Common myeloid progenitor, CD34-positive (primary cell): ENCODE measurements at regions not wholly inside any gene's neighbourhood (a gene's known extent, or its start where the extent isn't known, plus 50 kb on each side); places are given as distances from the start of the nearest gene placed in this dataset.

ENCODE experiments used
- CTCF ChIA-PET: fragments of 350-600 bp; sonication (Branson Sonifier 250); formaldehyde crosslinking; loops from one replicate; lab custom pipeline; 2021; ENCODE audit warnings: antibody characterized with exemption; lab: Charles Lee
- POLR2A ChIA-PET: fragments of 350-600 bp; sonication (Branson Sonifier 250); formaldehyde crosslinking; loops from one replicate; lab custom pipeline; 2021; ENCODE audit warnings: antibody characterized with exemption; lab: Charles Lee
- DNase-seq, 3 donors: peaks; one replicate each; pipeline versions ENCODE4 v3.0.0 to v3.0.0-alpha.2; 2013
- H3K27ac ChIP-seq, 2 experiments: 1 replicate in 1 of 2; 2 replicates in 1 of 2; pipeline ENCODE4 v1.7.0; 2013; ENCODE audit warnings: inconsistent platforms in 2 of 2, low read length in 2 of 2, mild to moderate bottlenecking in 2 of 2, low read depth in 1 of 2, moderate library complexity in 1 of 2; ENCODE audit not compliant: severe bottlenecking in 2 of 2, insufficient read depth in 1 of 2, poor library complexity in 1 of 2
- H3K27me3 ChIP-seq, 5 experiments: replicated peaks in 2 of 5; 1 replicate in 3 of 5; 2 replicates in 2 of 5; pipeline versions ENCODE4 v1.6.1 to v1.7.0; 2013; ENCODE audit warnings: low read length in 4 of 5, mild to moderate bottlenecking in 2 of 5, moderate library complexity in 2 of 5, inconsistent platforms in 1 of 5; ENCODE audit not compliant: insufficient read depth in 5 of 5, control insufficient read depth in 4 of 5
- H3K36me3 ChIP-seq, 4 experiments: 1 replicate in 2 of 4; 2 replicates in 2 of 4; pipeline versions ENCODE4 v1.6.1 to v1.7.0; 2013; ENCODE audit warnings: low read length in 3 of 4, control low read depth in 1 of 4, mild to moderate bottlenecking in 1 of 4; ENCODE audit not compliant: control insufficient read depth in 4 of 4, insufficient read depth in 4 of 4
- H3K4me1 ChIP-seq, 4 experiments: 1 replicate in 3 of 4; 2 replicates in 1 of 4; pipeline versions ENCODE4 v1.6.1 to v1.7.1; 2013; ENCODE audit warnings: low read length in 3 of 4, mild to moderate bottlenecking in 3 of 4, control low read depth in 1 of 4, inconsistent platforms in 1 of 4, moderate library complexity in 1 of 4; ENCODE audit not compliant: control insufficient read depth in 4 of 4, insufficient read depth in 4 of 4; ENCODE audit errors: control extremely low read depth in 1 of 4
- H3K4me3 ChIP-seq, 7 experiments: 1 replicate in 4 of 7; 2 replicates in 3 of 7; pipeline versions ENCODE4 v1.5.1 to v1.7.0; 2013; ENCODE audit warnings: mild to moderate bottlenecking in 7 of 7, low read length in 6 of 7, moderate library complexity in 6 of 7, inconsistent platforms in 2 of 7, low read depth in 2 of 7, control low read depth in 1 of 7; ENCODE audit not compliant: insufficient read depth in 4 of 7, control insufficient read depth in 1 of 7; ENCODE audit errors: extremely low read depth in 1 of 7
- H3K9me3 ChIP-seq, 5 experiments: 1 replicate in 4 of 5; 2 replicates in 1 of 5; pipeline versions ENCODE4 v1.6.1 to v1.7.1; 2013; ENCODE audit warnings: low read length in 4 of 5, mild to moderate bottlenecking in 2 of 5, inconsistent platforms in 1 of 5, low read depth in 1 of 5, moderate library complexity in 1 of 5; ENCODE audit not compliant: control insufficient read depth in 4 of 5, insufficient read depth in 2 of 5; ENCODE audit errors: control extremely low read depth in 1 of 5
- WGBS: methylation state at CpG from one replicate; pipeline ENCODE4 v1.1.5; 2013; ENCODE audit not compliant: insufficient coverage; 5-methylcytosine and 5-hydroxymethylcytosine counted together

DNA sequence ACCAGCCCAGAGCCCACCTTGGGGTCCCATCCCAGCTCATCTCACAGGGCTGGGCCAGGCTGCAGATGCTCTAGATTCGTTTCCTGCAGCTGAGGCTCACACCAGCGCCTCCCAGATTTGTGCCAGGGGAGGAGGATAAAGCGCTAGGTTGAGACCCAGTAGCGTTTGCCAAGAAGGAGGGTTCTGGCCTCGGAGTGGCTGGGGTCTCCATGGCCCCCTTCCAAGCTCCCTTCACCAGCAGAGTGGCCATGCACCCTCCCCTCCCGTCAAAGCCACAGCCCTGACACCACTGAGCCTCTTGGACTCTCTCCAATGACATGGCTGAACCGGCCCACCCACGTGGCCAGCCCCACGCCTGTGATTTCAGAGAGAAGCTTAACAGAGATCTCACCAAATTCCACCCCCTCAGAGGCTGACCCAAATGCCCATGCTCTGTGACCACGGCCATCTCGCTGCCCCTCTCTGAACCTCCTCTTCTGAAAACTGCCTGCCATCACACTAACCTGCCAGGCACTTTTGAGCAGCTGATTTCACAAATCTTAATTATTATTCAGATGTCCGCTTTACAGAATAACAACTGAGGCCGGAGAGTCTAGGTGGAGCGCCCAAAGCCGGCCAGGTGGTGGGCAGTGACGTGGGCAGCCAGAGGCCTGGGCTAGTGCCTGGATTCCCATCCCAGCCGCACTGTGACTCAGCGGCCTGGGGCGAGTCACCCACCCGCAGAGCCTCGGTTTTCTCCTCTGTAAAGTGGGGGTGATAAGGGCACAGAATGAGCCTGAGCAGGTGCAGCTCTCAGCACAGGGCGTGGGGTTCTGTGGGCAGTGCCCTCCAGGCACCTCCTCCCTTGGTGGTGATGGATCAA is 155.7 kb downstream of the C9orf50 start:
- ChIA-PET POLR2A (interaction anchor here (1.2 kb wide), 1 partner anchor 14 kb away, joined by 3 read pairs; no protein-coding TSS in a partner anchor), CTCF (interaction anchor here (0.9 to 2.5 kb wide), 4 partner anchors 10 to 28 kb away, joined by 3 to 8 read pairs (median 4); no protein-coding TSS in a partner anchor)
- H3K9me3 ChIP-seq = no peaks in the 10 kb centered on the region
- no peak overlapping the region for H3K27ac ChIP-seq
- no peaks in the 10 kb centered on the region for H3K27me3 ChIP-seq
- peak in 2 of 3 donors; percentile 30 to 41 for DNase-seq
- H3K4me1 ChIP-seq = peaks cover 2 to 42% (median 23%) of the 10 kb centered on the region in 4 experiments
- no peaks in the 10 kb centered on the region for H3K36me3 ChIP-seq
- 77% methylated on average over 19 of the region's 22 CpGs for WGBS
- H3K4me3 ChIP-seq = no peak overlapping the region

DNA sequence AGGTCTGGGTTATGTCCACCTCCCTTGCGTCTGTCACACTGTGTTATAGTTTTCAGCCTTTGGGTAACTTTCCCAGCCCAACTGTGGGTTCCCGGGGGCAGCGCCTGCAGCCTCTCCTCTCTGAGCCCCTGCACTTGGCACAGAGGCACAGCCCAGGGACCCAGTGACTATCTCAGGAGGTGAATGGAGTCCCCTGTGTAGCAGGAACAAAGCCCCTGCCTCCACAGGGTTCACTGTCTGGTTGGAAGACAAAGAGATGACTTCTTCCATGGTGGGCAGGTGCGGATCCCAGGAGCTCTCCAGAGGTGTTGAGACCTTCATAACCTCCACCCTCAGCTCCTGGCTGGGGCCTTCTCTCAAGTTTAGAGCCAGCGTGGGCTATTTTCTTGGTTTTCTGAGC is 156.9 kb downstream of the C9orf50 start:
- 95% methylated on average over 5 of the region's 5 CpGs for WGBS
- no peak for DNase-seq
- Histone ChIP-seq H3K4me1 (peaks cover 2 to 42% (median 34%) of the 10 kb centered on the region in 4 experiments), H3K27ac (no peak overlapping the region), H3K9me3 (no peaks in the 10 kb centered on the region), H3K4me3 (no peak overlapping the region), H3K27me3 (no peaks in the 10 kb centered on the region), H3K36me3 (no peaks in the 10 kb centered on the region)
- CTCF ChIA-PET = interaction anchor here (0.7 to 2.5 kb wide), 3 partner anchors 12 to 315 kb away, joined by 3 to 8 read pairs (median 3); no protein-coding TSS in a partner anchor
- POLR2A ChIA-PET = no interaction called here

DNA sequence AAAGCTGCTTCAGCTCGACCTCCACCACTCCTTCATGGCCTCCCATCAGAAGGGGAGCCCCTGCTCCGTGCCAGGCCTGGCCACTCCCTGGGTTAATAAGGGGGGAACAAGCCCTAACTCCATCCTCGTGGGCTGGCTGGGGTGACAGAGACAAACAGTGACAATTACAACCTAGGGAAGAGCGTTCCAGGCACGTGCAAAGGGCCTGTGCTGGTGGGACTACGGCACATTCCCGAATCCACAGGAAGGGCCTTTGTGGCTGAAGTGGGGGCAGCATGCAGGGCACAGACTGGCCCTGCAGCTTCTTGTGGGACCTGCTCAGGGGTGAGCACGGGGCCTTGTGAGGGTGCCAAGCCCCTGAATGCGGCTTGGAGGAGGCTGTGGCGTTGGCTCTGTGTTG is 157.4 kb downstream of the C9orf50 start:
- H3K4me1 ChIP-seq = peaks cover 2 to 47% (median 39%) of the 10 kb centered on the region in 4 experiments
- H3K9me3 ChIP-seq = no peaks in the 10 kb centered on the region
- no peak overlapping the region for H3K27ac ChIP-seq
- H3K4me3 ChIP-seq = no peak overlapping the region
- H3K27me3 ChIP-seq = no peaks in the 10 kb centered on the region
- H3K36me3 ChIP-seq = no peaks in the 10 kb centered on the region
- POLR2A ChIA-PET = no interaction called here
- CTCF ChIA-PET = interaction anchor here (2.5 kb wide), 1 partner anchor 12 kb away, joined by 8 read pairs; no protein-coding TSS in a partner anchor
- no peak for DNase-seq
- 96% methylated on average over 6 of the region's 10 CpGs for WGBS

DNA sequence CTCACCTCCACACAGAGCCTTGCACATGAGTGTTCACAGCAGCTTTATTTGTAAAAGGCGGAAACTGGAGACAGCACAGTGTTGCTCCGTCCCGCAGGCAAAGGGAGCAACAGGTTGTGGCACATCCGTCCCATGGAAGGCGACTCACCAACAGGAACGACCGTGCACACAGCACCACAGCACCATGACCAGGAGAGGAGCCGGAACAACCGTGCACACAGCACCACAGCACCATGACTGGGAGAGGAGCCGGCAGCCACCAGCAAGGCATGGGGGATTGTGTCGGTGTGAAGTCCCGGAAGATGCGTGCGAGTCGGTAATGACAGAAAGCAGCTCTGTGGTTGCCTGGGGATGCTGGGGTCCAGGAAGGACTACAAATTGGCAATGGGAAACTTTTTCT is 158.5 kb downstream of the C9orf50 start:
- ChIA-PET CTCF (no interaction called here), POLR2A (no interaction called here)
- Histone ChIP-seq H3K27me3 (no peaks in the 10 kb centered on the region), H3K36me3 (no peaks in the 10 kb centered on the region), H3K27ac (no peak overlapping the region), H3K4me1 (peaks cover 2 to 57% (median 48%) of the 10 kb centered on the region in 4 experiments), H3K4me3 (no peak overlapping the region), H3K9me3 (no peaks in the 10 kb centered on the region)
- WGBS = 96% methylated on average over 15 of the region's 15 CpGs
- no peak for DNase-seq

DNA sequence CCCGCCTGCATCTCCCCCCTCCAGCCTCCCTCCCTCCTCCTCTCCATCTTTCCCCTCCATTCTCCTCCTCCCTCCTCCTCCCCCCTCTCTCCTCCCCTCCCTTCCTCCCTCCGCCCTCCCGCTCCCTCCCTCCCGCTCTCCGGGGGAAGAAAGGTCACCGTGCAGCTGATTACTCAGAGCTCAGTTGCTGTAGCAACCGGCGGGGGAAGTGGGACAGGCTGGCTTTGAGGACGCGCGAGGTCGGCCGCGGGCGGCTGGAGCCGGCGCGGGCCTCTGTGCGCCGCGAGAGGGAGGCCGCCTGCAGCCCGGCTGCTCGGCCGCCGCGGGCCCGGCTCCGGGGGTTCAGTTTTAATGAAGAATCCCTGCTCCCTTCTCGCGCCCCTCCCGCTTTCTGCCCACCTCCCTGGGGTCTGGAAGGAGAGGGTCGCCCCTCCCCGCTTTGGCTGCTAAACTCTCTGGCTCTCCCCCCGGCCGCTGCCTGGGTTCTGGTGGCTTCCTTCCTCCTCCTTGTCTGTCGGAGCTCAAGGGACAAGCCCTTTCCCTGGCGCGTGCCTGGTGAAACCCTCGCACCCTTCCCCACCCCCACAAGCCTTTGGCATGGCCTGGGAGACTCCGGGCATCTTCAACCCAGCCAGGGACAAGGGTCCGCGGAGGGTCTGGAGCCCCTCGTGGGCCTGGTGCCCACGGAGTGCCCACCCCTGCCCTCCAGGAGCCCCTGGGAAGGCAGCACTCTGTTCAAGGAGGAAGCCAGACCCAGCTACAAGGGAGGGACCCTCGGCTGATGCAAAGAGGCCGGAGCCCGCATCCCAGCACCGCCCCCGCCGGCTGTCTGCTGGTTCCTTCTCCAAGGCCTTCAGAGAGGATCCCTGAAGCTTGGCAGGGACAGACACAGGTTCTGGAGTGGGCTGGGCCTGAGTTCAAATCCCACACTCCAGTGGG is 160.3 kb downstream of the C9orf50 start:
- peak; percentile 97 to 98 (median 97) for DNase-seq
- Histone ChIP-seq H3K4me3 (peak overlapping the region in 5 of 7 experiments; percentile 38 to 74 (median 62)), H3K27me3 (no peaks in the 10 kb centered on the region), H3K9me3 (no peaks in the 10 kb centered on the region), H3K4me1 (peaks cover 2 to 61% (median 46%) of the 10 kb centered on the region in 4 experiments), H3K27ac (peak overlapping the region; percentile 86 to 97), H3K36me3 (no peaks in the 10 kb centered on the region)
- WGBS = under 1% methylated on average over 43 of the region's 51 CpGs
- ChIA-PET CTCF (interaction anchor here (0.7 to 3.4 kb wide), 18 partner anchors 12 to 322 kb away, joined by 3 to 14 read pairs (median 4); partner anchors contain the start of gene IER5L), POLR2A (interaction anchor here (0.5 to 3.8 kb wide), 13 partner anchors 9 to 287 kb away, joined by 3 to 23 read pairs (median 3); no protein-coding TSS in a partner anchor)

DNA sequence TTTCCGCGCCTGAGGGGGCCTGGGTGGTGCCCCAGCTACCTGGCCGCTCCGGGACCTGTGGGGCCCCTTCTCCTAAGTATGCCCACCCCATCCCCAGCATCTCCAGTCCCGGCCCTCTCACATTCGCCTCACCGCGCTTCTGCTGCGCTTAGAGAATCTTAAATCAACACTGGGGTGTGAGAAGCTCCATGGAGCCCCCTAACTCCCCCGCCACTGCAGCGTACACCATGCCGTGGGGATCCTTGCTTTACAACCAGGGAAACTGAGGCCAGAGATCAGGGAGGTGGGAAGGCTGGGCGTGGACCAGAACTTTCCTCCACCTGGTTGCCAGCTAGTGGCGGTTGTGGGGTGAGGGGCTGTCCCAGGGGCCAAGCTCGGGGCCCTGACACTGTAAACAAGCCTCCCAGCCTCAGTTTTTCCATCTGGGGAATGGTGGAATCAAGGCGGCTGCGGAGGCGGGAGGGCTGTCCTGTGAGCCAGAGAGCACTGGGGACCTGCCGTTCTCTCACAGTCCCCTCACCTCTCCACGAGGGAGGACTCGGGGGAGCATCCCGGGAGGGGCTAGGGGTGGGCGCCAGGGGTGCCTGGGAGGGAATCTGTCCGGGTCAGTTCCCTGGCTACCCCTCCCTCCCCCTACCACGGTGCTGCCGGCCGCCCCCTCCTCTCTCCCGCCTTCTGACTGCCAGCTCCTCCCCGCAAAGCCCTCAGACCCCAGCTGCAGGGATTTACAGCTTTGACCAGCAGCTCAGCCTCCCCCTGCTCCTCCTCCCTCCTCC is 161.2 kb downstream of the C9orf50 start:
- DNase-seq = peak in 1 of 3 donors; percentile 67
- Histone ChIP-seq H3K27ac (peak overlapping the region; percentile 22 to 68), H3K27me3 (no peaks in the 10 kb centered on the region), H3K36me3 (no peaks in the 10 kb centered on the region), H3K4me1 (peaks cover 2 to 58% (median 40%) of the 10 kb centered on the region in 4 experiments), H3K4me3 (peak overlapping the region in 2 of 7 experiments; percentile 36 to 44), H3K9me3 (no peaks in the 10 kb centered on the region)
- POLR2A ChIA-PET = interaction anchor here (0.5 to 3.8 kb wide), 16 partner anchors 11 to 286 kb away, joined by 3 to 23 read pairs (median 3); partner anchors contain the start of gene IER5L
- CTCF ChIA-PET = interaction anchor here (0.7 to 3.4 kb wide), 27 partner anchors 12 to 322 kb away, joined by 3 to 14 read pairs (median 4); partner anchors contain the start of gene IER5L
- WGBS = 29% methylated on average over 19 of the region's 29 CpGs
